Hematopoietic multipotent progenitor cell treated with erythropoietin and hydrocortisone succinate and interleukin-3 and kit ligand, for 8 days (in vitro differentiated cells): ENCODE measurements at regions not wholly inside any gene's neighbourhood (a gene's known extent, or its start where the extent isn't known, plus 50 kb on each side); places are given as distances from the start of the nearest gene placed in this dataset.
"Not testable (repeated sequence)": the region's sequence is repeated elsewhere in the genome, so short reads cannot be mapped to it uniquely, and the experiment has no call there.

Source experiments
- DNase-seq: peaks from one replicate; pipeline ENCODE4 v3.0.0-alpha.2; 2015

DNA sequence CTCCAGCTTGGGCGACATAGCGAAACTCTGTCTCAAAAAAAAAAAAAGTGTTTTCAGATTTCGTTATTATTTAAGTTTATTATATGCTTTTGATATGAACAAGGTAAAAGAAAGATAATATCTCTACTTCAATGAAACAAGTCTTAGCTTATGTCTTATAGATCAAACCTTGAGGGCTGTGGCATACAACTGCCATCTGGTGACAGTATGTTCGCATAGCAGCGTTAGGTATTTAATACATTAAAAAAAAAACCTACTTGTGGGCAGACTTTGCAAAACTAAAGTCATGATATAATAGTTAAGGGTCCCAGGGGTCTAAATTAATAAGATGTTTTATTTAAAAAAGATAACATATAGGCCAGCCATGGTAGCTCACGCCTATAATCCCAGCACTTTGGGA is 161.2 kb upstream of the AMOT start:
- no peak for DNase-seq

GRCh38 chrX:112997991-112998390 is 157.4 kb upstream of the AMOT start:
- no peak for DNase-seq

- no peak for DNase-seq
Observed at GRCh38 chrX:112991801-112992200, 151.2 kb upstream of the AMOT start.

- DNase-seq: no peak
Observed at GRCh38 chrX:112979879-112980278, 139.2 kb upstream of the AMOT start.

DNA sequence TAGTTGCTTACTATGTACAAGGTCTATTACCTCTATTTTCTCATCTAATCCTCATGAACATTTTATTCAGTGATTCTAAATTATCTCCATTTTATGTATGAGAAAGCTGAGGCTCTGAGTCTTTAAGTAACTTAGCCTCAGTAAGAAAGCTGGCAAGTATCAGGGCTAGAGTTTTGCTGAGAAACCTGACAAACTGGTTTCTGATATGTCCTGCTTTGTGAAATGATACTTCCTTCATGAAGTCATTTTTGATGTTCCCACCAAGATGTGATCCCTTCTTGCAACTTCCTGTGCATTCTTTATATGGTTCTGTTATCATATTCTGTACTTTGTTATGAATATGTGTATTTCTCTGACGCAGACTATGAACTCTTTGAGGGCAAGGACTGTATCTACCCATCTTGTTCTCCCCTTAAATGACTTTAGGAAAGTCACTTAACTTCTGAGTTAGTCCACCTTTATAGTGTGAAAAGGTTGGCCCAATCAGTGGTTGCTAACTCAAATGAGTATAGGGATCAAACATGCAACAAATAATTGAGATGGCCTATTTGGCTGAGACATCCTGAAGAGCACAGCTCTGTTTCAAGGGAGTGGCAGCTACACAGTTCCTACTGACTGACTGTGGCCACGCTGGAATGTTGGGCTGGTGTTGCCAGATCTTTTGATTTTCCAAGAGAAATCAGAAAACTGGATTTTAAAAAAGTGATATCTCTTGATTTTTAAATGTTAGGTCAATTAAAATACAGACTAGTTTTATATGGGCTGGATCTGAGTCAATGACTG is 127.9 kb upstream of the AMOT start:
- DNase-seq: no peak

DNA sequence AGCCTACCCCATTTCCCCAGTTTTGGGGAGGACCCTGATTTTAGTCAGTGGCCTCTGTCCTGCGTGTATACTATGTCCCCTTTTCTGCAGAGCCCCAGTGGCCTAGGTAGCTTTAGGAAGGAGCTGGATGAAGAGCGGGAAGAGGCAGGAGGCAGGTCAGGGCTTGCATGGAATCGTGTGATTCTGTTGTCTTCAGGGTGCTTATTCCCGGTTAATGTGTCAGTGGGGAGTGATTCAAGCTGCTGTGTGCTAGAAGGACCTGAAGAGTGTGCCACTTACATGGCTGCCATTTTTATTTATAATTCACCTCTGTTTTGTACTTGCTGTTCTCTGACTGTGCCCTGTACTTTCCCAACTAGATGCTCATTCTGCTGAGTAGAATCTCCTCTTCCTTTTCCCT is 127.3 kb upstream of the AMOT start:
- DNase-seq: no peak

DNA sequence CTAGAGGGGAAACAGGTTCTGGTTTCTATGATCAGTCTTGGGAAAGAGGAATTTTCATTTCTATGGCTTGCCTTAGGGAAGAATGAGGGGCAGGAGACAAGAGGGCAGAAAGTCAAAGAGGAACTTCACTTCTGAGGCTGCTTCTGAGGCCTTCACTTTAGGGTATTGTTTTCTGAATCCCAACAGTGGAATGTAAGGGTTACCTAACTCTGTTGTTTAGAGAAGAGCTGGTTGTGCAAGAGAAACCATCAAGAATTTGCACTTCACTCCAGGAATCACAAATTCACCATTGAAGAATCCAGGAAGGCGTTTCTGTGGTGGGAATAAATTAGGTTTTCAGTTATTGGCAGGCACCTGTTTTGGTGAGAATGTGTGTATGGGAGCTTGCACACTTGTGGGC is 126.7 kb upstream of the AMOT start:
- no peak for DNase-seq

GRCh38 chrX:112961981-112962380 is 121.3 kb upstream of the AMOT start:
- DNase-seq: no peak

DNA sequence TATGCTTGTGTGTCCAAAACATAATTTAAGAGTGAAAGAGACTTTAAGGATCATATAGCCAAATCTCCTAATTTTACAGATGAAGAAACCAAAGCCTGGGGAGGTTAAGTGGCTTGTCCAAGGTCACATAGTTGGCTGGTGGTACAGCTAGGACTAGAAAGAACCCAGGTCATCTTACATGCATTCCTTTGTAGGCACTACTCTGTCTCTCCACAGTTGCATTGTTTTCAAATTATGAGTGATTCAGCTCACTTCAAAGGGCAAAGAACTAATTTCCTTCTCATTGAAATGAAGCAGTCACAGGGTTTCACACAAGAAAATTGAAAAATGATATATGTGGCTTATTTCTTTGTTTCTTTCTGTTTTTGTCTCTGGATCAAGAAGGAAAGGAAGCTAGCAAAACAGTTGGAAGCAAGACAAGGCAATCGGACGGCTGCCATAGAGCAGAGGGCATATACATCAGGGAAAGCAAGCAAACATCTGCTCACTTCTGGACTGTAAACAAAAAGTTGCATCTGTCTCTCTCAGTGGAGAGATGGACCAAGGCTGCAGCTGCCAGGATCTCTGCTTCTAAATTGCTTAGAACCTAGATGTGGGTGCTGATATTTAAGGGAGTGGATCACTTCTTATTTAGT is 107.5 kb upstream of the AMOT start:
- no peak for DNase-seq

DNA sequence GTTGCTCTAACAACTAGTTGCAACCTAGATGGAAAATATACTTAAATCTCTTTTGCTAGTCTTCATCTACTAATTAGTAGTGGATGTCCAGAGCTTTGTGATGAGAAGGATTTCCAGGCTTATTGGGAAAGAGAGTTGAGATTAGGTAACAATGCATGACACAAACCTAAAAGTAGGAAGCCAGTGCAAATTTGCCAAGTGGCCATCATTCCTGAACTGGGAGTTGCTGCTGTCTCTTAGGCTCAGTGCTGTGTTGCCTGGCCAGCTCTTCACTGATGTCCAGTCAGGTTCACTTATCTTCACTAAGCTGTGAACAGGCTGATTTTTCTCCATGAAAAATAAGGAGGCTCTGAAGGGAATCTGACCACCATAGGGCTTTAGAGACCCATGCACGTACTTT is 105.6 kb upstream of the AMOT start:
- DNase-seq: no peak

DNA sequence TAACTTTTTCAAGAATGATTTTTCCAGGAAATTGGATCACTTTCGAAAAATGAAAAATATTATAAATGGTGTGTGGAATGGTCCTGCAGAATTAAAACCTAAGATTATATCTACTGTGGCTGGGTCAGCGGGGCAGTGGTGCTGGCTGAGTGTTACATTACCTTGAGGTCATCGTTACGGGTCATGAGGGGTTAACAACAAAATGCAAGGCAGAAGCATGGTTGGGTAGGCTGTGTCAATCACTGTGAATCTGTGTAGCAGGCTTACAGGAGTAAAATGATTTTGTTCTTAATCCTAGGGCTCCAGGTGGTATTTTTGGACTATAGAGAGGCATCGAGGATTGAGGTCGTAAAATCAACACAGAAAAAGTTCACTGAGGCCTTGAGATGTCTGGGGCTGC is 105.2 kb upstream of the AMOT start:
- DNase-seq: no peak

DNA sequence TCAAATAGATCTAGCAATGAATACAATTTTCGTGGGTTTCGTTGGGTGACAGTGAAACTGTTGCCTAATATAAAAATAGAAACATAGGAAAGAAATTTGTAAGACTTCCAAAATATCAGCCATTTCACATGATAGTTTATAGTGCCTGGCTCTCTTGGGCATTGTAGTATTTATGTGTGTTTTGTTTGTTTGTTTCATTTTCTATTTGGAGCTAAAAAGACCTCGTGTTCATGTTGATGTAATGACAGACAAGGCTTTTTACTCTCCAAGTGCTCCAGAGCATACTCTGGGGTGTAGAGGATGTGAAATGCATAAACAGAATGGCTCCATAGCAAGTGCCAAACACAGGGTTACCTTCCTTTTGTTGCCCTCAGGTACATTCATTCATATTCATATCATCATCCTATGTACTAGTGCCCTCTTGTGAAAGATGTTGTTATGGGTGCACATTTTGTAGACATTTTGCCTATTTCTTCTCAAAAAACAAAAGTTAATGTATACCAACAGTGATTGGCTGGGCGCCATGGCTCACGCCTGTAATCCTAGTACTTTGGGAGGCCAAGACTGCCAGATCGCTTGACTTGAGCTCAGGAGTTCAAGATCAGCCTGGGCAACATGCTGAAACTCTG is 100.7 kb upstream of the AMOT start:
- no peak for DNase-seq

GRCh38 chrX:112935029-112935428 is 94.4 kb upstream of the AMOT start:
- no peak for DNase-seq

DNA sequence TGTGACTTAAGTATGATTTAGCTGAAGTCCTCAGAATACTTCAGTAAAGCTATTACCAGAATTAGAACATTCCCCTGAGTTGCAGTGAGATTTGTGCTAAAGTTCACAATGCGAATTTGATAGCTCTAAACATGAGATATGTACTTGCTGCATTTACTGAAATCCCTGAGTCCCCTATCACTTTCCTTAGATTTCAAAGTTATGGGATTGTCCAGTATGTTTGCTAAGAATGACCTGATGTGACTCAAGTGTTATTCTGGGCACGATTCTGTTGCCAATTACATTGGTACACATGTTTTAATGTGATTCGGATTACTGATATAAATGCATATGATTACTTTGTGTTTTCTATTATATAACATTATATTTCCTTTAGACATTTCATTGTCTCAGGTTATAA is 91.3 kb upstream of the AMOT start:
- DNase-seq: no peak

DNA sequence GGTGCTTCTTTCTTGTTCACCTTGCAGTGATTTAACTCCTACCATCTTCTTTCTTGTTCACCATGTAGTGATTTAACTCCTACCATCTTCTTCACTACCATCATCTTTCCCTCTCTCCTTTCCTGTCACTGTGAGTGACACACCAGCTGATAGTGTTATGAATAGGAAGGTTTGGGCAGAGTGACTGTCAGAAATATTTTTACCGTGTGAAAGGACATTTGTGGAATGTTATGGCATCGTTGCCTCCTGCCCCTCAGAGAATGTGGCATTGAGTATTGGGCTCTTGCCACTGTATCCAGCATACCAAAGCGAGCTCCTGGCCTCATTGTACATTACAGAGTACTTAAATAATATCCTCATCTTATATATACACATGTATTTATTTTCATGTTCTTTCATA is 90.8 kb upstream of the AMOT start:
- no peak for DNase-seq

DNA sequence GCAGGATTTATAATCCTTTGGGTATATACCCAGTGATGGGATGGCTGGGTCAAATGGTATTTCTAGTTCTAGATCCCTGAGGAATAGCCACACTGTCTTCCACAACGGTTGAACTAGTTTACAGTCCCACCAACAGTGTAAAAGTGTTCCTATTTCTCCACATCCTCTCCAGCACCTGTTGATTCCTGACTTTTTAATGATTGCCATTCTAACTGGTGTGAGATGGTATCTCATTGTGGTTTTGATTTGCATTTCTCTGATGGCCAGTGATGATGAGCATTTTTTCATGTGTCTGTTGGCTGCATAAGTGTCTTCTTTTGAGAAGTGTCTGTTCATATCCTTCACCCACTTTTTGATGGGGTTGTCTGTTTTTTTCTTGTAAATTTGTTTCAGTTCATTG is 82.8 kb upstream of the AMOT start:
- not testable (repeated sequence) for DNase-seq

DNA sequence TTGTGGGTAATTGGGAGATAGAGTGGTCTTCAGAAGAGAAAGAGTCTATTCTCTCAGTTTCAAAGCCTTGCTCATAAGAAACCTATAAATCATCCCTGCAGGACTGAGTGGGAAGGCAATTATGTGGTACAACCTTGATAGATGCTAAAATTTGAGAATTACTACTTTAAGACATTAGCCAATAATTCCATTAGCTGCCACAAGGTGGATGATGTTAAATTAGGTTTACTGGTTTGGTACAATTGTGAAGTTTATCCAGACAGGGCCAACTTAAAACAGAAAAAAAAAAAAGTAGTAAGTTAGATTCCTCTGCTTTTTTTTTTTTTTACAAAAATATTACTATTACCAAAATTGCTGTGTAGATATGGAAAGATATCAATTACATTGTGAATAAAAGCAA is 73.2 kb upstream of the AMOT start:
- DNase-seq: no peak

- DNase-seq: no peak
Observed at GRCh38 chrX:112910418-112910817, 69.8 kb upstream of the AMOT start.

DNA sequence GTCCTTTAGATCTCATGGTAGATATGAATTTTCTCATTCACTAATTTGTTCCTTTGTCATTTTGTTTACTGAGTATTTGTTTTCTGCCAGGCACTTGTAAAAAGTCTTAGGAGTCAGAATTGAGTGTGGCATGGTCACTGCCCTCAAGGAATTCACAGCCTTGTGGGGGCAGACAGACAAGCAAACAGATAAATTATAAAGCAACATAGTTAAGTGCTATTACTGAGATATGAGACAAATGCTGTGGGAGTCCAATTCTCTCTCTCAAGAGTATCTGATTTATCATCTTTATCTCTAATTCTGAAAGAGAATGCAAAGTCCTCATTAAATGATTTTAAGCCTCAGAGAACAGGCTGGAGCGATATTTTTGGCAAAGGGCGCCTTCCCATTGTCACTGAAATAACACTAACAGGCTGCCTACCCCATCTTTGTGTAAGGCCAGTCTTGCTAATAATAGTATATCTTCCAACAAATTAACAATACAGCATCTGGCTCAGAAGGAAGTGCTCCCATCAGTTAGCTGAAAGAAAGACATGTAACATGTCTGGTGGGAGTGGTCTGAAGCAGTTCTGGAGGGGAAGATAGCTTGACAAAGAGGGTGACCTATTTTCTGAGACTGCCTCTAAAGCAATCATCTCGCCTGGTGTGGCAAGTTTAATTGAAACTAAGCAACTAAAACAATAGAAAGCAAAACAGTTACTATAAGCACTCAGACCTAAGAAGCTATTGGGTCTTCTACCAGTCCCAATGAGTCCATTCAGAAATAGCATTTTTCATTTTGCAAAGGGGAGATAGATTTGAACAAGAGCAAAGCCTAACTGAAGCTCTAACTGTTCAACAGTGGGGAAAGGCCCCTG is 61.5 kb upstream of the AMOT start:
- DNase-seq: no peak

- no peak for DNase-seq
Observed at GRCh38 chrX:112896051-112896450, 55.4 kb upstream of the AMOT start.
